Fibroblast of upper back skin (primary cell): ENCODE measurements at regions not wholly inside any gene's neighbourhood (a gene's known extent, or its start where the extent isn't known, plus 50 kb on each side); places are given as distances from the start of the nearest gene placed in this dataset.
A peak's percentile ranks its signal among the peaks of the same experiment; 100 is the strongest.
"Not testable (repeated sequence)": the region's sequence is repeated elsewhere in the genome, so short reads cannot be mapped to it uniquely, and the experiment has no call there.

Experiments used
- DNase-seq: peaks from one replicate; pipeline ENCODE4 v3.0.0-alpha.2; 2013

DNA sequence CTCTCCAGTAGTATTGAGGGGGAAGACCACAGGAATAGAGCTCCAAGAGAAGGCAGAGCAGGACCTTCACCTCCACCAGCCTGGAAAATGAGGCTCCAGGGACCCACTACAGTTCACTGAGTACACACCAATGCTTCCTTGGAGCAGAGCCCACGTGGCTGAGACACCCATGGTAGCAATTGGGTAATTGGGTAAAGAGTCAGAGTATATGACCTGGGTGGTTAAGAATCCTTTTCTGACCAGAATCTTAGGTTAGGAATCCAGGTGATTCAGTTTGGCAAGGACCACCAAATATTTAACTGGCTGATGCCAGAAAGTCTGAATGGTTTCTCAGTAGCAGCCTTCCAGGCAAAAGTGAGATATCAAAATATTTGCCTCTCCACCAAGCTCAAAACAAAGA, 107.7 kb downstream of the MDH1 start:
- DNase-seq: peak; percentile 44

DNA sequence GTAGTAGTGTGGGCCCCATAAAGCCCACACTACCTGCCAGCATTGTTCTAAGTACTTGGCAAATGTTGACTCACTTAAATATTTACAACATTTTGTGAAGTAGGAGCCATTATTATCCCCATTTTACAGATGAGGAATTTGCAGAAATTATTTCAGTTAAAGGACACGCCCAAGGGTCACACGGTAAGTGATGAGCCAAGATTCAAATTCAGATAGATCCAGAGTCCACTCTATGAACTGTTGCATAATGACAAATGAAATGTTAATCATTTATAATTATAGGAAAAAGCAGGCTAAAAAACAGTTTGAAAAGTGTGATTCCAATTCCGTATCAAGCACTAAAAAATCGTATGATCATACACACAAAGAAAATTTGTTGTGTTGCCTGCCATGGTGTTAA, 108.4 kb downstream of the MDH1 start:
- no peak for DNase-seq

DNA sequence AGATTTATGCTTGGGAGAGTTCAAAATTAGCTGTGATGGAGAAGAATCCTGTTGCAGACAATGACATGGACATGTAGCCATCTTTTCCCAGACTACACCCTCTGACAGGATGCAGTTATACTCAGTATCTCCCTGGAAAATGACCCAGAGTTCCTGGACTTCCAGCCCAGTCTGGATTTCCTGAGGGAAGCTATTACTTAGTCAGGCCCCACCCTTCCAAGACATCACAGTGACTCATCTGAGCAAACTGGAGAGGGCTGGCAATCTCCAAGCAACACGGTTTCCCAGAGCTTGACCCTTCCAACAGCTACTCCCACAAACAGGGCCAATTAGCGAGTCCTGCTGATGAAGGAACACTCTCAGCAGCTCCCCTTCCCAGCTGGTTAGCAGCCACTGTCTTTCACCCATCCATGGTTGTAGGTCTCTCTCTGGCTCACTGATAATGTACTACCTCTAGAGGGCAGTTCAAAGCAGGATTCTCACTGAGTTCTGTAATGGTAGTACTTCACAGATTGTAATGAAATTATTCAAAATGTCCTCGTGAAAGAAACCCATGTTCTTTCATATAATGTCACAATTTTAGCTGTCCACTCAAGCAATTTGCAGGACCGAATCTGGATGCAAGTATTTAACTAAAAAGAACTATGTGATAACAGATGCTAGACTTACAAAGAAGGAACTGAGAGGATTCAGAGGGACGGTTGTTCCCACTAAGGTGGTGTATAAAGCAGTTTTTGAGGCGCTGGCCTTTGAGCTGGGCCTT, 110.2 kb downstream of the MDH1 start:
- DNase-seq: peak; percentile 88

DNA sequence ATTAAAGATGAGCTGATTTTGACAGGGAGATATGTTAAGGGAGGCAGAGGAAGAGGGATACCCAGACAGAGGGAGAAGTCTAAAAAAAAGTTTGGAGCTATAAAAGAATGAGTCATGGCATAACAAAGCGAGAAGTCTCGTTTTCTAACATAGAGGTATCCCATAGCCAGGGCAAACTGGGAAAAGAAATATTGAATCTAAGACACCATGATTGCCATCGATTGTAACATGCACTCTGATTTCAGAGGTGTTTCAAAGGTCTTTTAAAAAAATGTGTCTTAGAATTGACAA, 110.7 kb downstream of the MDH1 start:
- peak; percentile 38 for DNase-seq

DNA sequence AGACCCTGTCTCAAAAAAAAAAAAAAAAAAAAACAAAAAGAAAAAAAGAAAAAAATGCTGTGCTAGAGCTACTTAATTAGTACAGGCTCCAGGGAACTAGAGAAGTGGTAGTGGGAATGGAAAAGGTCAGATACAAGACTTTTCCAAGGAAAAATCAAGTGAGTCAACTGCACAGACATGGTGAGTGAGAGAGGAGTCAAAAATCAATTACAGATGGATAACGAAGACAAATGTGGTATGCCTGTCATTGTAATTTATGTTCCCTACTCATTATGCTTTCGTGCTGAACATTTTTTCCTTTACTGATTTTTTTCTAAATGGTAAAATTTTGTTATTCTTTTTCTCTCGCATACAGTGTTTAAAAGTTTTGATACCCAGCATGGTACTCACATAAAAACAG, 111.5 kb downstream of the MDH1 start:
- DNase-seq: peak; percentile 60

DNA sequence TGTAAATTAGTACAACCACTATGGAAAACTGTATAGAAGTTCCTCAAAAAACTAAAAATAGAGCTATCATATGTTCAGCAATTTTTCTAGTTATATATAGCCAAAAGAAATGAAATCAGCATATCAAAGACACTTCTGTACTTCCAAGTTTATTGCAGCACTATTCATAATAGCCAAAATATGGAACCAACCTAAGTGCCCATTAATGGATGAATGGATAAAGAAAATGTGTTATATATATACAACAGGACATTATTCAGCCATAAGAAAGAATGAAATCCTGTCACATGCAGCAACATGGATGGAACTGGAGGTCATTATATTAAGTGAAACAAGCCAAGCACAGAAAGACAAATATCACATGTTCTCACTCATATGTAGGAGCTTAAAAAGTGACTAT, 112.6 kb downstream of the MDH1 start:
- DNase-seq: no peak

DNA sequence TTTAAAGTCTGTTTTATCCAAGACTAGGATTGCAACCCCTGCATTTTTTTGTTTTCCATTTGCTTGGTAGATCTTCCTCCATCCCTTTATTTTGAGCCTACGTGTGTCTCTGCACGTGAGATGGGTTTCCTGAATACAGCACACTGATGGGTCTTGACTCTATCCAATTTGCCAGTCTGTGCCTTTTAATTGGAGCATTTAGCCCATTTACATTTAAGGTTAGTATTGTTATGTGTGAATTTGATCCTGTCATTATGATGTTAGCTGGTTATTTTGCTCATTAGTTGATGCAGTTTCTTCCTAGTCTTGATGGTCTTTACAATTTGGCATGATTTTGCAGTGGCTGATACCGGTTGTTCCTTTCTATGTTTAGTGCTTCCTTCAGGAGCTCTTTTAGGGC, 117.3 kb downstream of the MDH1 start:
- not testable (repeated sequence) for DNase-seq

DNA sequence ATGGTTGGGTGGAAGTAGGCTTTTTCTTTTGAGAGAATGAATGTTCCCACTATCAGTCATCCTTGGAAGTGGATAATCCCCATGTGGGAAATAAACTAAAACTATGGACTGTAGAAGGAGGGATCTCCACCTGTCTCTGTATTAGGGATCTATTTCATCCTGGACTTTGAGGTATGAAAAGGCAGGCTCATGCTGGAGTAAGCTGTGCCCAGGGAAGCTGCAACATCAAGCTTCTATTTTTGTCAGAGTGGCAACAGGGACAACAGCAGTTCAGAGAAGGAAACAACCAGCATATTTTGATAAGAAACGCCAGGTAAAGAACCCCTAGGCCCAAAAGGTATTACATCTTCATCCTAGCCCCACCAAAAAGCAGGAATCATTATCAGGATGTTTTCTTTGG, 122.0 kb downstream of the MDH1 start:
- no peak for DNase-seq

DNA sequence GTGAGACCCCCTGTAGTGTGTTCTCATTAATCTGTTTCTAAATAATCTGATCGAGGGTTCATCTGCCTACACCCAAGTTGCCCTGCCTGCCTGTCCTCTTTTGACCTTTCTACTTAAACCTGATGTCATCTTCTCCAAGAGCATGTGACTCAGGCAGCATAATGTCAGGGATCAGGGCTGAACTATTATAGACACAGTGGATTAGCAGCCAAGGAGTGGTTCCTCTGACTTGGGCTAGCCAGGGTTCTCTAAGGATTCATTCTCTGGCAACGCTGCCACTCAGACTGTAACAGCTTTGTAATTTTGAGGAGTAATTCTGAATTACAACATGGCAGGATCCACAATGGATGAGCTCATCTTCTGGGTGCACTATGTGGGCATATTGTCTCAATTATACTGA, 124.0 kb downstream of the MDH1 start:
- peak; percentile 37 for DNase-seq

DNA sequence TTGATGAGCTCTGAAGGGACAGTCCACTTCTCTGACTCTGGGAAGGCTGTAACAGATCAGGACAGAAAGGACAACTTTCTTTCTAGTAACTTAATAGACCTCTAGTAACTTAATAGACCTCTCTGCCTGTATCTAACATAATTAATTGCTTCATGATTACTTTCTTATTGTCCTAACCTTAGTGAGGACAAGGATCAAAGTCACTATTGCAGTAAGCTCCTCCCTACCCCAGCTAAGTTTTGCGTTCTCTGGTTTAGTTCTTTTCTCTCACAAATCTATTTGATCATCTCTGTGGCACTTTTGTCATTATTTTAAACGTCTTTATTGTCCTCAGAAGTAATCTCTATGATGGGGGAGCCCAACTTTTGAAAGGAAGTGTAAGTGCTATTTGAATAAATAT, 125.5 kb upstream of the UGP2 start:
- no peak for DNase-seq

DNA sequence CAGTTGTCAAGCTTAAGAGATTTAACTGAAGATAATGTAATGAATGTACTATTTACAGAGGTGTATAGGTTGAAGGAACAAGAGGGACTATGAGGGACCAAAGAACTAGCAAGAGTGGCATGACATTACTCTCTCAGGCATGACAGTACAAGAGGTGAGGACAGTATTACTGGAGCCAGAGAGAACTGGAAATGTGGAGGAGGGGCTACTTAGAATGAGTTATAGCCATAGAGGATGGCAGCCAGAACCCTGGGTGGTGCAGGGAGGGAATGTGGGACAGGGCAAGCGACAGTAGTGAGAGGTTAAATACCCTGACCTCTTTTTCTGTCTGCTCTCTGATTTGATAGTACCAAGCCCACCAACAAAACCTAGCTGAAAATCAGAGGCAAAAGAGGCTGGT, 122.6 kb upstream of the UGP2 start:
- no peak for DNase-seq

DNA sequence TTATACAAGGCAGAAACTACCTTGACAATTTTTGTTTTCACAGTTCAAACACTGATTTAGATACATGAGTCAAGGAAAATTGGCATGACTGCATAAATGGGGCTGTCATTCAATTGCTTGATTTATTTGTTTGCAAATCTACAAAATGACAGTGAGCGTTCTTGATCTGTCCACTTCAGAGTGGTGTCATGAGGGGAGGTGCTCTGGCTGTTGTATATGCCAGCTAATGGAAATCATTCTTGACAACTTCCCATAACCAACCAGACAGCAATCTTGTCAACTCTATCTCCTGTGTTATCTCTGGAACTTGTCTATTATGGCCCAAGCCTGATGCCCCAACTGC, 120.6 kb upstream of the UGP2 start:
- DNase-seq: no peak

DNA sequence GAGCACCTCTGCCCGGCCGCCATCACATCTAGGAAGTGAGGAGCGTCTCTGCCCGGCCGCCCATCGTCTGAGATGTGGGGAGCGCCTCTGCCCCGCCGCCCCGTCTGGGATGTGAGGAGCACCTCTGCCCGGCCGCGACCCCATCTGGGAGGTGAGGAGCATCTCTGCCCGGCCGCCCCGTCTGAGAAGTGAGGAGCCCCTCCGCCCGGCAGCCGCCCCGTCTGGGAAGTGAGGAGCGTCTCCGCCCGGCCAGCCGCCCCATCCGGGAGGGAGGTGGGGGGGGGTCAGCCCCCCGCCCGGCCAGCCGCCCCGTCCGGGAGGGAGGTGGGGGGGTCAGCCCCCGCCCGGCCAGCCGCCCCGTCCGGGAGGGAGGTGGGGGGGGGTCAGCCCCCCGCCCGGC, 119.4 kb upstream of the UGP2 start:
- not testable (repeated sequence) for DNase-seq

DNA sequence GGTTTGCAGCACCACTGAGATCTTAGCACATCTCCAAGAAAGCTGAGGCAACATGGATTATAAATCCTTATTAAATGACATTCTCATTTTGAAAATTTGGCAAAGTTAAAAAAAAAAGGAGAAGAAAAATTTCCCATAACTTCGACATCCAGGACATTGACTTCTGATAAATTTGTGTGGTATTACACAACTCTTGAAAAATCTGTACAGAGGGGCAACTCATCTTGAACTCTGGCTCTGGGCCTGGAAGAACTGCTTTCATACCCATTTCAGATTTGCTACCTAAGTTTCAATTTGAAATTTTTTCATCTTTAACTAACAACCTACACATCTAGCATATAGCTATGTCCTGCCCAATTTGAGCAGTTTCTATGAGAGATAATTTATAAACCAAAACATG, 118.0 kb upstream of the UGP2 start:
- no peak for DNase-seq

DNA sequence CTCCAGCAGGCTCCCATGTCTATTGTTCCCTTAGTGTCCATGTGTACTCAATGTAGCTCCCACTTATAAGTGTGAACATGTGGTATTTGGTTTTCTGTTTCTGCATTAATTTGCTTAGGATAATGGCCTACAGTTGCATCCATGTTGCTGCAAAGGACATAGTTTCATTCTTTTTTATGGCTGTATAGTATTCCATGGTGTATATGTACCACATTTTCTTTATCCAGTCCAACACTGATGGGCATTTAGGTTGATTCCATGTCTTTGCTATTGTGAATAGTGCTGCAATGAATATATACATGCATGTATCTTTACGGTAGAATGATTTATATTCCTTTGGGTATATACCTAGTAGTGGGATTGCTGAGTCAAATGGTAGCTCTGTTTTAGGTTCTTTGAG, 116.5 kb upstream of the UGP2 start:
- DNase-seq: not testable (repeated sequence)

DNA sequence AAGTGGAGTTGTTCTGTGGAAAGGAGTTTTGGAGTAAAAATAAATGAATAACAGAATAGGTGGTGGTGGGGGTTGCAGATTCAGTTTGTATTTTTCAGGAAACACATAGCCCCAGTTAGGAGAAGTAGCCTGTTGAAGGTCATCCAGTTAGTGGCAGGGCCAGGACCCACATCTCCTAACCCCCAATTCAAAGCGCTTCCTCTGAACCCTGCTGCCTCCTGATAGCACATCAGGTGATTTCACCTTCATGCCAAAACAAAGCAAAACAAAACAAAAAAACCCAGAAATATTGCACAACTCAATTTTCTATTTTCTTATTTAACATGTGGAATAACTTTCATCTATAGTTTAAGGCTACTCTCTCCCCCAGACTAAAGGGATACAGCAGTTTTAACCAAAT, 112.3 kb upstream of the UGP2 start:
- no peak for DNase-seq

DNA sequence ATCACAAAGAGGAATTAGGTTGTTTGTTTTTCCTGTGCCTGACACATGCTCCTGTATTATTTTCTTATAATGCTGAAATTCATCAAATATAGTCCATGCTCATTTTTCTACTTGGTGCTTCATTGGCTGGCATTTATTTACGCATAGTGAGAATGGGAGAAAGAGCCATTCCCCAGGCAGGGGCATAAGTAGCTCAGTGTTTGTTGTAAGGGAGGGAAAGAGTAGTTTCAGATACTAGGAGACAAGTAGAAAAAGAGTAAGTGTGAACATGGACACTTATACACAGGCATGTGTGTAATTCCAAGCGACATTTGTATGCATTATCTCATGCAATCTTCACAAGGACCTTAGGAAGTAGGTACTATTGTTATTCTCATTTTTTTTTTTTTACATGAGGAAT, 111.9 kb upstream of the UGP2 start:
- DNase-seq: no peak

DNA sequence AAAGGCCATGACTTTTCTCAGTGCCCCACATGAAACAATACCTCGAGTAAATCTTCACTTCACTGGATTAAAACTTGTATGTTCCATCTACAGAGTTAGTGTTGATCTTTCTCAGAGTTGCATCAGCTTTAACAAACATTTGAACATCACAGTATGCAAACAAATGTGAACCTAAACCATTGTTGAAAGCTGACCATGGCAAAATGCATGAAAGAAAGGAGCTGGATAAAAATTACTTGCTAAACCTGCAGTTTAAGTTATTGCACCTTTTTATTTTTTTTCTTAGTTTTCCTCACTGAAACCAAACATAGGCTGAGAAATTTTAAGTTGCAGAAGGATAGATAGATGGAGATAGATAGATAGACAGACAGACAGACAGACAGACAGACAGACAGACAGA, 107.2 kb upstream of the UGP2 start:
- peak; percentile 51 for DNase-seq

DNA sequence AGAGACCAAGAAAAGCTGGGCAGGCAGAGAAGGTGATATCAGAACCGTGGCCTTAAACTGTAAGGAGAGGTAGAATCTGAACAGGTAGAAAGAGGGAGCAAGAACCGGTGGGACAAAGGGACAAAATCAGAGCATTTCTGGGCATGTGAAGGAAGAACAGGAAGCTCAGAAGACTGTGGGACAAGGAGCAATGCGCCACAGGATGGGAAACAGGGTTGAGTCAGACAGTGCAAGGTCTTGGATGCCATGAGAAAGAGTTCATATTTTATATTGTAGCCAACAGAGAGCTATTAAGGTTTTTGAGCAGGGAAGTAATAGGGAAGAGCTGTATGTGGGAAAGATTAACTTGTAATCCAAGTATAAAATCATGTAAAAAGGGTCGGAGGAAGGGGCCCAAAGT, 106.4 kb upstream of the UGP2 start:
- peak; percentile 57 for DNase-seq

DNA sequence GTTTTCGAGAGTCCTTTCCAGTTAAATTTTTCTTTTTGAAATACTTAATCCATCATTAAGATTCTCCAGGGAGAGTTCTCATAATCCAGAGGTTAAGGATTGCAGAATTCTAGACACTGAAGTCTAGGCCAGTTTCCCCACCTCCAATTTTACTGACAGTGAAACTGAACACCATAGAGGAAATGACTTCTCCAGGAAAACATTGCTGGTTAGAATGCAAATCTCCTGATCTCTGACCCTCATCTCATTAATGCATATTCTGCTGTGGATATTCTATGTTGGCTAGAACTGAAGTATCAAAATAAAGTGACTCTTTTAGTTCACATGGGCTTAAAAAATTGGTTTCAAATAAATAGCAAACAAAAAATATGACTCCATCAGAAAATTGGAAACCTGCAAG, 105.8 kb upstream of the UGP2 start:
- peak; percentile 60 for DNase-seq

DNA sequence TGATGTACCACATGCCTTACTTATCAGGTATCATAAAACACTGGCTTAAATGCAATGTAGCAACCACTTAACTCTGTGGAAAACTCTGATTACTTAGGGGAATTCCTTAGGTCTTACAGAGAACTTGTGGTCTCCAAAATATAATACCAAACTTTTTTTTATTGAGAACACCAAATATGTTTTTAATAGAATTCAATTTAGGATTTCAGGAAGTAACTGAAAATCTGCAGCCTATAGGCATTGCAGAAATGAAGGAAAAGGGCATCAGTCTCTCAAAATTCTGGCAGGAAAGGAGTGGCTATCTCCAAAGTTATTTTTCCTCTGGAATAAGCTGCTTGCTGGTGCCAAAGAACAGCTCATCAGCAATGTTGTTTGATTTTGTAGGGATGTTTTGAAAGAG, 105.3 kb upstream of the UGP2 start:
- peak; percentile 86 for DNase-seq

DNA sequence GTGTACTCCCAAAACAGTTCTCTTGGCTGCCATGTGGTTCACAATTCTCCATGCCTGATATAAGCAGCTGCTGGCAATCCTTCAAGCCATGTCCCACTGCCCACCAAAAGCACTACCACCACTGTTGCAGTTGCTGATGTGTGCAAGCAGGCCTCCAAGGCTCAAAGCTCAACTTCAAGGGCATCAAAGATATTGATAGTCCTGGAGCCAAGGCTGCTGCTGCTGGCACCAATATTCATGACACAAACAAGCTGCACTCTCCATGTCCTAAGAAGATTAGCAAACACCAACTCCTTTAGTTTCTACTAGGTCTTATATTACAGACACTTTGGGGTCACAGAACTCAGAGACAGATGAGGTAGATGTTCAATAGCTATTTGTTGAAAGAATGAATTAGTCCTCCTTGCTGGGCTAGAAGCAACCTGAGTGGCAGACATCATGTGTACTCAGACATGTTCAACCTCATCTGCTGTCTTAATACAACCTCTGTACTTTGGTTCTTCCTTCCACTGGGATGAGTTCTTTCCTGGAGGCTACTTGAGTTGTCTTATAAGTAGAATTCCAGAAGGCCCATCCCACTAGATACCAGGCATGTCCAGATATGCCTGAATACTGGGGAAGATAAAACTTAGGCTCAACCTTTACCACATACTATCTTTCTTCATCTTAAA, 104.5 kb upstream of the UGP2 start:
- DNase-seq: no peak

DNA sequence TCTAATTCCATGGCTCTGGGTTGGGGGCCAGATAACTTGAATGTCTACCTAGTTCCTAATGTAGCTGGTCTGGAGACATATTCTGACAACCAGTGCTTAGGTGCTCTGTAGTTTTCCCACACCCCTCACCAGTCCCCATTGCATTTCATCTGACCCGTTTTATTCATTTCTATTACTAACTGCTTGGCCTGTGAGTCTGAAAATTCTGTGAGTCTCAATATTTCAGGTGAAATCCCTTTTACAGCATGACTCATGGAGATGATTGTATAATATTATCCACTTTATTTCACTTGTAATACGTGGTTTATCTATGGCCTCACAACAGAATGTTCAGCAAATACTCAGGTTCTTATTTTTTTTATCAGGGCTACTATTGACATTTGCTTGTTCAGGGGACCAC, 103.7 kb upstream of the UGP2 start:
- DNase-seq: peak; percentile 31

DNA sequence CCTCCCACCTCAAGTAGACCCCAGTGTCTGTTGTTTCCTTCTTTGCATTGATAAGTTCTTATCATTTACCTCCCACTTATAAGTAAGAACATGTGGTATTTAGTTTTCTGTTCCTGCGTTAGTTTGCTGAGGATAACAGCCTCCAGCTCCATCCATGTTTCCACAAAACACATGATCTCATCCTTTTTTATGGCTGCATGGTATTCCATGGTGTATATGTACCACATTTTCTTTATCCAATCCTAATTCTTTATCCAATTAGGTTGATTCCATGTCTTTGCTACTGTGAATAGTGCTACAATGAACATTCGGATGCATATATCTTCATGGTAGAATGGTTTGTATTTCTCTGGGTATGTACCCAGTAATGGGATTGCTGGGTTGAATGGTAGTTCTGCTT, 102.5 kb upstream of the UGP2 start:
- not testable (repeated sequence) for DNase-seq

DNA sequence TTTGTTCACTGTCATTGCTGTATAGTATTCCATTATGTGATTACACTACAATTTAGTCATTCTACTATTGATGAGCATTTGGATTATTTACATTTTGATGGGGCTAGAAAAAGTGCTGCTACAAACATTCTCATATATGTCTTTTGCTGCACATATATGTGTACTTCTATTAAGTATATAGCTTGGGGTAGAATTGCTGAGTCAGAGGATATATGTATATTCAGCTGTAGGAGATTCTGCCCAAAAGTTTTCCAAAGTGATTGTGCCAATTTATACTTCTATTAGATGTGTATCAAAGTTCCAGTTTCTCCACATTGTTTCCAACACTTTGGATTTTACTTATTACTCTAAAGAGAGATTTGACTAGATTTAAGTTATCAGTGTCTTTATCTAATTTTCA, 101.7 kb upstream of the UGP2 start:
- no peak for DNase-seq
